K562 (cell line): ENCODE measurements at regions not wholly inside any gene's neighbourhood (a gene's known extent, or its start where the extent isn't known, plus 50 kb on each side); places are given as distances from the start of the nearest gene placed in this dataset.
A peak's percentile ranks its signal among the peaks of the same experiment; 100 is the strongest.

Experiments used
- CTCFL ChIP-seq: IDR thresholded peaks from 2 replicates; pipeline ENCODE4 v1.6.1; 2011; ENCODE audit warnings: borderline replicate concordance, low read depth, mild to moderate bottlenecking, moderate library complexity, low read length; ENCODE audit not compliant: insufficient read depth, poor library complexity, severe bottlenecking
- KAT2B ChIP-seq: IDR thresholded peaks from one replicate; pipeline ENCODE4 v1.6.1; 2012; ENCODE audit warnings: low read depth, mild to moderate bottlenecking, control low read depth, inconsistent platforms, low read length, moderate library complexity
- MED1 ChIP-seq: sonication (generic); formaldehyde crosslinking; IDR thresholded peaks from 2 replicates; pipeline ENCODE4 v1.8.1; 2023; ENCODE audit warnings: missing genetic modification reagents, borderline replicate concordance
- NCOR1 ChIP-seq: fragments of 450-650 bp; IDR thresholded peaks from 2 replicates; pipeline ENCODE4 v1.6.1; 2016; ENCODE audit warnings: mild to moderate bottlenecking, moderate library complexity
- NFE2 ChIP-seq: IDR thresholded peaks from 2 replicates; pipeline ENCODE4 v1.6.1; 2014; ENCODE audit warnings: antibody characterized with exemption, low read depth
- NRF1 ChIP-seq, 2 experiments: fragments of 450-650 bp; IDR thresholded peaks in 1 of 2; conservative IDR thresholded peaks in 1 of 2; 2 replicates each; pipeline ENCODE4 v1.6.1; 2014; ENCODE audit warnings: mild to moderate bottlenecking in 2 of 2
- PHF21A ChIP-seq: fragments of 450-650 bp; IDR thresholded peaks from 2 replicates; pipeline ENCODE4 v1.6.1; 2017; ENCODE audit warnings: low read depth, borderline replicate concordance
- PRPF4 ChIP-seq: fragments of 200-400 bp; formaldehyde crosslinking; IDR thresholded peaks from one replicate; pipeline ENCODE4 v1.6.1; 2017; ENCODE audit warnings: low read length, low read depth, mild to moderate bottlenecking; ENCODE audit not compliant: insufficient read depth, poor library complexity, severe bottlenecking
- SNAPC5 ChIP-seq: fragments of 250-450 bp; sonication (Bioruptor Pico); IDR thresholded peaks from 2 replicates; pipeline ENCODE4 v1.8.0; 2021; ENCODE audit warnings: moderate library complexity, mild to moderate bottlenecking, inconsistent platforms
- ZBTB26 ChIP-seq: fragments of 450-650 bp; formaldehyde crosslinking; IDR thresholded peaks from 2 replicates; pipeline ENCODE4 v1.4.0; 2022; ENCODE audit warnings: missing genetic modification characterization
- ZNF561 ChIP-seq: fragments of 450-650 bp; formaldehyde crosslinking; conservative IDR thresholded peaks from 2 replicates; pipeline ENCODE4 v1.4.0; 2020; ENCODE audit warnings: mild to moderate bottlenecking, moderate library complexity
- TF ChIP-seq, protein P1 (sequence below): sonication (generic); formaldehyde crosslinking; IDR thresholded peaks from 2 replicates; pipeline ENCODE4 v1.8.1; 2023; ENCODE audit warnings: missing genetic modification reagents, mild to moderate bottlenecking, borderline replicate concordance
- TF ChIP-seq, protein P2 (sequence below): fragments of 250-450 bp; sonication (Bioruptor Pico); IDR thresholded peaks from 2 replicates; pipeline ENCODE4 v1.4.0; 2020

- no peak for TF ChIP-seq MED1 (CRISPR knock-in tag)
- TF ChIP-seq, protein P1, sequence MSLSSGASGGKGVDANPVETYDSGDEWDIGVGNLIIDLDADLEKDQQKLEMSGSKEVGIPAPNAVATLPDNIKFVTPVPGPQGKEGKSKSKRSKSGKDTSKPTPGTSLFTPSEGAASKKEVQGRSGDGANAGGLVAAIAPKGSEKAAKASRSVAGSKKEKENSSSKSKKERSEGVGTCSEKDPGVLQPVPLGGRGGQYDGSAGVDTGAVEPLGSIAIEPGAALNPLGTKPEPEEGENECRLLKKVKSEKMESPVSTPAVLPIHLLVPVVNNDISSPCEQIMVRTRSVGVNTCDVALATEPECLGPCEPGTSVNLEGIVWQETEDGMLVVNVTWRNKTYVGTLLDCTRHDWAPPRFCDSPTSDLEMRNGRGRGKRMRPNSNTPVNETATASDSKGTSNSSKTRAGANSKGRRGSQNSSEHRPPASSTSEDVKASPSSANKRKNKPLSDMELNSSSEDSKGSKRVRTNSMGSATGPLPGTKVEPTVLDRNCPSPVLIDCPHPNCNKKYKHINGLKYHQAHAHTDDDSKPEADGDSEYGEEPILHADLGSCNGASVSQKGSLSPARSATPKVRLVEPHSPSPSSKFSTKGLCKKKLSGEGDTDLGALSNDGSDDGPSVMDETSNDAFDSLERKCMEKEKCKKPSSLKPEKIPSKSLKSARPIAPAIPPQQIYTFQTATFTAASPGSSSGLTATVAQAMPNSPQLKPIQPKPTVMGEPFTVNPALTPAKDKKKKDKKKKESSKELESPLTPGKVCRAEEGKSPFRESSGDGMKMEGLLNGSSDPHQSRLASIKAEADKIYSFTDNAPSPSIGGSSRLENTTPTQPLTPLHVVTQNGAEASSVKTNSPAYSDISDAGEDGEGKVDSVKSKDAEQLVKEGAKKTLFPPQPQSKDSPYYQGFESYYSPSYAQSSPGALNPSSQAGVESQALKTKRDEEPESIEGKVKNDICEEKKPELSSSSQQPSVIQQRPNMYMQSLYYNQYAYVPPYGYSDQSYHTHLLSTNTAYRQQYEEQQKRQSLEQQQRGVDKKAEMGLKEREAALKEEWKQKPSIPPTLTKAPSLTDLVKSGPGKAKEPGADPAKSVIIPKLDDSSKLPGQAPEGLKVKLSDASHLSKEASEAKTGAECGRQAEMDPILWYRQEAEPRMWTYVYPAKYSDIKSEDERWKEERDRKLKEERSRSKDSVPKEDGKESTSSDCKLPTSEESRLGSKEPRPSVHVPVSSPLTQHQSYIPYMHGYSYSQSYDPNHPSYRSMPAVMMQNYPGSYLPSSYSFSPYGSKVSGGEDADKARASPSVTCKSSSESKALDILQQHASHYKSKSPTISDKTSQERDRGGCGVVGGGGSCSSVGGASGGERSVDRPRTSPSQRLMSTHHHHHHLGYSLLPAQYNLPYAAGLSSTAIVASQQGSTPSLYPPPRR (CRISPR knock-in tag): no peak
- no peak for TF ChIP-seq ZNF561 (CRISPR knock-in tag)
- TF ChIP-seq PRPF4: no peak
- TF ChIP-seq, protein P2, sequence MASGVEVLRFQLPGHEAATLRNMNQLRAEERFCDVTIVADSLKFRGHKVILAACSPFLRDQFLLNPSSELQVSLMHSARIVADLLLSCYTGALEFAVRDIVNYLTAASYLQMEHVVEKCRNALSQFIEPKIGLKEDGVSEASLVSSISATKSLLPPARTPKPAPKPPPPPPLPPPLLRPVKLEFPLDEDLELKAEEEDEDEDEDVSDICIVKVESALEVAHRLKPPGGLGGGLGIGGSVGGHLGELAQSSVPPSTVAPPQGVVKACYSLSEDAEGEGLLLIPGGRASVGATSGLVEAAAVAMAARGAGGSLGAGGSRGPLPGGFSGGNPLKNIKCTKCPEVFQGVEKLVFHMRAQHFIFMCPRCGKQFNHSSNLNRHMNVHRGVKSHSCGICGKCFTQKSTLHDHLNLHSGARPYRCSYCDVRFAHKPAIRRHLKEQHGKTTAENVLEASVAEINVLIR (CRISPR knock-in tag): no peak
- TF ChIP-seq SNAPC5: no peak
- TF ChIP-seq CTCFL: no peak
- TF ChIP-seq ZBTB26 (CRISPR knock-in tag): no peak
- TF ChIP-seq NFE2: peak; percentile 74
- 0 out of 4 replicates have a peak, but pooled peaks of 1 of the 2 experiments have one; percentile 9 for TF ChIP-seq NRF1 (conservative IDR thresholded peaks at IDR 0.05 in 1 of 2, IDR thresholded peaks at IDR 0.05 in 1 of 2)
- TF ChIP-seq KAT2B: no peak
- TF ChIP-seq NCOR1: peak; percentile 91
- TF ChIP-seq PHF21A: no peak
These were observed 245.9 kb downstream of the METTL4 start (continued) for GRCh38 chr18:2325308-2325849.
